Right cardiac atrium (tissue), 5 donors: ENCODE measurements at regions not wholly inside any gene's neighbourhood (a gene's known extent, or its start where the extent isn't known, plus 50 kb on each side); places are given as distances from the start of the nearest gene placed in this dataset.

ENCODE experiments used
- ATAC-seq, 2 donors: fragments of 200-7000 bp; cut with Tn5 transposase; one replicate each; pipeline versions ENCODE4 v1.8.0 to v1.9.1; 2020; ENCODE audit warnings: moderate library complexity in 2 of 2, mild to moderate bottlenecking in 1 of 2
- DNase-seq, 3 donors: peaks; one replicate each; pipeline ENCODE4 v3.0.0-alpha.2; 2020
- H3K27ac ChIP-seq: one replicate; pipeline ENCODE4 v1.5.1; 2013; ENCODE audit warnings: mild to moderate bottlenecking, low read length, control low read depth, moderate library complexity
- H3K27me3 ChIP-seq: one replicate; pipeline ENCODE4 v1.6.1; 2013; ENCODE audit not compliant: control insufficient read depth, insufficient read depth
- H3K4me1 ChIP-seq: one replicate; pipeline ENCODE4 v1.6.1; 2013; ENCODE audit warnings: low read length; ENCODE audit not compliant: control insufficient read depth, insufficient read depth
- H3K4me3 ChIP-seq: one replicate; pipeline ENCODE4 v1.5.1; 2013; ENCODE audit warnings: low read length, control low read depth
- H3K9me3 ChIP-seq: one replicate; pipeline ENCODE4 v1.6.1; 2013; ENCODE audit warnings: low read length; ENCODE audit not compliant: control insufficient read depth
- WGBS: extraction: QIAGEN DNeasy Blood & Tissue Kit; methylation state at CpG from one replicate; pipeline ENCODE4 v1.1.7; 2013; 5-methylcytosine and 5-hydroxymethylcytosine counted together
- intact Hi-C, 4 donors: fragments of 100-400 bp; cut with DNase I; formaldehyde crosslinking; loops; one replicate each; pipeline versions ENCODE4 v1.11.0 to v1.14.0; 2022 to 2023
- donor health status: healthy with polysubstance abuse.
- donor health status: DM: no; HTN: yes; CAD: no.
- donor health status: DM: no; HTN: no; CAD: no.
- donor health status: DM: no; HTN: yes; CAD: no; lungs with severe emphysema.
- donor health status: DM: yes; HTN: yes; CAD: no.

- Histone ChIP-seq H3K9me3 (no peaks in the 10 kb centered on the region), H3K27ac (no peak overlapping the region), H3K4me3 (no peak overlapping the region), H3K27me3 (no peaks in the 10 kb centered on the region), H3K4me1 (no peaks in the 10 kb centered on the region)
- ATAC-seq = no peak
- WGBS = 51% methylated on average over 11 of the region's 11 CpGs
- intact Hi-C loops = no loop called here
- no peak for DNase-seq
Measured at GRCh38 chr11:113567867-113568544, 92.8 kb upstream of the DRD2 start.

- no peak for DNase-seq
- Histone ChIP-seq H3K9me3 (no peaks in the 10 kb centered on the region), H3K27ac (no peak overlapping the region), H3K4me3 (no peak overlapping the region), H3K27me3 (no peaks in the 10 kb centered on the region), H3K4me1 (no peaks in the 10 kb centered on the region)
- WGBS = 81% methylated on average over 7 of the region's 7 CpGs
- ATAC-seq = no peak
- intact Hi-C loops = no loop called here
Measured at GRCh38 chr11:113567097-113567496, 91.9 kb upstream of the DRD2 start.

DNA sequence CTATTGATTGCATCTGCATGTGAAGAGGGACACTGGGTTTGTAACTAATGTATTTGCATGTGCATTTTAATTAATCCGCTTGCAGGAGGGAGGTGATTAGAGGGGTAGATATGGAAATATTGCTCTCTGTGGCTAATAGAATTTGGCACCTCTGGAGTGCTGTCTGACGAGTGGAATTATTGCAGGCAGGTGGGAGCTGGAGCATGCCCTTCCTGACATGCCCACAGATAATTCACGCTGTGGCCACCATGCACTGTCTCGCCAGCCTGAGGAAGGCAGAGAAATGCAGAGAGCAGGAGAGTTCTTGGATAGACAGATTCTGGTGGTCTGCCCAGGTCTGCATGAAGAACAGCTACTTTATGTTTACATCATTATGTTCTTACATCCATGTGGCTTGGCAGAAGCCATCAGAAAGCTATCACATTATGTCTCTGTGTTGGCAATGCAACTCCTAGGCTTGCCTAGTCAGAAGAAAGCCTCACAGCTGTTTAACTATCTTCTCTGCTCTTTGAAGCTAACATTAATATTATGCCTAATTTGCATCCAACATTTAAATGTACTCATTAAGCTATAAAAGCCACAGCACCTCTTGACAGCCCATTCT lies 89.4 kb upstream of the DRD2 start:
- Histone ChIP-seq H3K4me3 (no peak overlapping the region), H3K27me3 (no peaks in the 10 kb centered on the region), H3K9me3 (no peaks in the 10 kb centered on the region), H3K4me1 (no peaks in the 10 kb centered on the region), H3K27ac (no peak overlapping the region)
- WGBS = 59% methylated on average over 4 of the region's 4 CpGs
- intact Hi-C loops = no loop called here
- no peak for ATAC-seq
- DNase-seq = no peak

DNA sequence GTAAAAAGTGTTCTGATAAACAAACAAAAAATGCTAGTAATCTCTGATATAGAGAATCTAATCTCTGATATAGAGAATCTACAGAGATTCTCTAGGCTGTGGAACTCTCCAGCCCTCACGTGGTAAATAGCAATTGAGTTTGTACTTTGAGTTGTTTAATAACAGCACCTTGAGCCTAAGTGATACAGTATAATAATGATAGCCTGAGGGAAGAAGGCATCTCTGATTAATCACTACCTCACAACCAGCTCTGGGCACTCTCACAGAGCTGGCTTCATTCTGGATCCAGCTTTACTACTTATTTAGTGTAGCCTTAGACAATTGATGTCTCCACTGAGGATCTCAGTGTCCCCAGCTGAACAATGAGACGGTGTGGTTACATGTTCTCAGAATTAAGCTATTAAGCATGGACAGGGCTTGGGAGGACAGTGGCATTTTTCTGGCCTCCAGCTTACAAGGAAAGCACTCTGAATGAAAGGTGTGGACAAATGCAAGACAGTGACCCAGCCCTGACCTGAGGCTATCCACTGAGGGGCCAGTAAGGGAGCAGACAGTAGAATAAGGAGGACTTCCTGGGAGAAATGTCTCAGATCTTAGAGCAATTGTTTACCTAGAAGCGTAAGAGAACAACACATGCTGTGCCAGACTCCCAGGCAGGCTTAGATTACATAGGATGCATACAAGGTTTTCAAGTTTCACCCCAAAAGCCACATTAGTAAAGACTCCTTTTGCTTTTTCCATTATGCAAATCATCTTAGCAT lies 88.7 kb upstream of the DRD2 start:
- Histone ChIP-seq H3K9me3 (no peaks in the 10 kb centered on the region), H3K4me3 (no peak overlapping the region), H3K27me3 (no peaks in the 10 kb centered on the region), H3K27ac (no peak overlapping the region), H3K4me1 (no peaks in the 10 kb centered on the region)
- ATAC-seq = no peak
- intact Hi-C loops = no loop called here
- 65% methylated on average over 3 of the region's 3 CpGs for WGBS
- DNase-seq = no peak

DNA sequence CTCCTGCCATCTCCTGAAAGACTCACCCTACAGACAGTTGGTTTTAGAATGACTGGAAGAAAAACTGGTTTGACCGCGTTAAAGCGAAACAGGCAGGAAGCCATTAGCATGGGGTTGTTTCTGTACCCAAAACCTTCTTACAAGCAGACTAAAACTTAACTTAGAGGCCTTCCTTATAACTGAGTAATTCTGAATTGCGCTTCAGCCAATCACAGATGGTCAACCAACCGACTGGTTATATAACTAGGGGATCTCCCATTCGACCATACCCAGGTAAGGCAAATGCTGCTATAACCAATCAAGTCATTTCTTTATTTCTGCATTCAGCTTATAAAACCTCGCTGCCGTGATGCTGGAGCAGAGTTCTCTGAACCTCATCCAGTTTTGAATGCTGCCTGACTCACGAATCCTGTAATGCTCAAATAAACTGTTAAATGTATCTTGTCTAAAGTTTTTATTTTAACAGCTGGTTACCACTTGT lies 87.8 kb upstream of the DRD2 start:
- no peak for DNase-seq
- WGBS = 79% methylated on average over 9 of the region's 9 CpGs
- intact Hi-C loops = no loop called here
- no peak for ATAC-seq
- Histone ChIP-seq H3K4me3 (no peak overlapping the region), H3K27ac (no peak overlapping the region), H3K4me1 (no peaks in the 10 kb centered on the region), H3K9me3 (no peaks in the 10 kb centered on the region), H3K27me3 (no peaks in the 10 kb centered on the region)

- no peak overlapping the region for H3K27ac ChIP-seq
- H3K9me3 ChIP-seq = no peaks in the 10 kb centered on the region
- H3K27me3 ChIP-seq = no peaks in the 10 kb centered on the region
- intact Hi-C loops = no loop called here
- no peak overlapping the region for H3K4me3 ChIP-seq
- DNase-seq (no peak), ATAC-seq (no peak)
- H3K4me1 ChIP-seq = no peaks in the 10 kb centered on the region
Measured at GRCh38 chr11:113562576-113562975, 87.4 kb upstream of the DRD2 start.

- ATAC-seq (no peak), DNase-seq (no peak)
- Histone ChIP-seq H3K27me3 (no peaks in the 10 kb centered on the region), H3K4me3 (no peak overlapping the region), H3K9me3 (no peaks in the 10 kb centered on the region), H3K4me1 (peaks cover 1% of the 10 kb centered on the region), H3K27ac (no peak overlapping the region)
- WGBS = 91% methylated on average over 4 of the region's 4 CpGs
- intact Hi-C loops = no loop called here
Measured at GRCh38 chr11:113557926-113558325, 82.7 kb upstream of the DRD2 start.

DNA sequence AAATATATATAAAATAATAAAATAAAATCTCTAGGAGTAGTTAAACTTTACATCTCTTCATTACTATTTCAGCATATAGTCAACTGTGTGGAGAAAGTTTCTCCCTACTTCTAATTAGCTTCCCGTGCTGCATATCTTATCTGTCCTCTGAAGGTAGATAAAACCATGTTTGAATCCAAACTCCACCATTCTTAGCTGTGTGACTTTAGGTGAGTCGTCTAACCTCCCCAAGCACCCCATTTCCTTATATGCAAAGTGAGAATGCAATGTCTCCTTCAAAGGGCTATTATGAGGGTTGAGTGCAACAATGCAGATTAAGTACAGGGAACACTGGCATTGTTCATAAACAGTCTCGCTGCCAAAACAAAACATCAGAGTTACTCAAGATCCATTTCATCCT lies 80.8 kb upstream of the DRD2 start:
- no peaks in the 10 kb centered on the region for H3K27me3 ChIP-seq
- 52% methylated on average over 3 of the region's 3 CpGs for WGBS
- H3K4me3 ChIP-seq = no peak overlapping the region
- DNase-seq (no peak), ATAC-seq (no peak)
- H3K4me1 ChIP-seq = peaks cover 1% of the 10 kb centered on the region
- H3K9me3 ChIP-seq = no peaks in the 10 kb centered on the region
- H3K27ac ChIP-seq = no peak overlapping the region
- intact Hi-C loops = no loop called here

DNA sequence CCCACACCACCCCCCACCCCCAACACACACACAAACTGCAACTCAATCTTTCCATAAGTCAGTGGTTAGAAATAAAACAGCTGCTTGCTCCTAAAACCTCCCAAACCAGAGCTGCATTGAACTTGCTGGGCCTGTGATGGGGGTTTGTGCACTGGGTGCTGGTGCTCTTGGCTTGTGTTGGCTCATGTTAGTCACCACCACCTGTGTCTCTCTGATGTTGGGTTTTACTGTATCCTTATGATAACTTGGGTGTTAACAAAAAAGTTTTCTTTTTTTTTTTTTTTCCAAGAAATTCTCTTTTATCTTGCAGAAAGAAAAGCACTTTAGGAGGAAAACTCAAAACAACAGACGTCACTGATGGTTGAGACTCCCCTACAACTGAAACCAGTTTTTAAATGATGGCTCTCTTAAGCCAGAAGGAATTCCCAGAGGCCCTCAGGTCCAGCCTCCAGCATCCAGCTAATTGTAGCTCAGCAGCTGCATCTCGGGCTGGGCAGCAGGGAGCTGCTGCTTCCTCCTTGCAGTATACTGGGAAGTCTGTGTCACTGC lies 79.9 kb upstream of the DRD2 start:
- ATAC-seq = no peak
- no peak for DNase-seq
- intact Hi-C loops = no loop called here
- WGBS = 48% methylated on average over 2 of the region's 2 CpGs
- Histone ChIP-seq H3K27ac (no peak overlapping the region), H3K4me3 (no peak overlapping the region), H3K27me3 (no peaks in the 10 kb centered on the region), H3K9me3 (no peaks in the 10 kb centered on the region), H3K4me1 (peaks cover 1% of the 10 kb centered on the region)

GRCh38 chr11:113554526-113554925 lies 79.3 kb upstream of the DRD2 start:
- ATAC-seq (no peak), DNase-seq (no peak)
- intact Hi-C loops = no loop called here
- H3K27ac ChIP-seq = no peak overlapping the region
- WGBS = 61% methylated on average over 3 of the region's 3 CpGs
- peaks cover 1% of the 10 kb centered on the region for H3K4me1 ChIP-seq
- H3K9me3 ChIP-seq = no peaks in the 10 kb centered on the region
- H3K4me3 ChIP-seq = no peak overlapping the region
- H3K27me3 ChIP-seq = no peaks in the 10 kb centered on the region

DNA sequence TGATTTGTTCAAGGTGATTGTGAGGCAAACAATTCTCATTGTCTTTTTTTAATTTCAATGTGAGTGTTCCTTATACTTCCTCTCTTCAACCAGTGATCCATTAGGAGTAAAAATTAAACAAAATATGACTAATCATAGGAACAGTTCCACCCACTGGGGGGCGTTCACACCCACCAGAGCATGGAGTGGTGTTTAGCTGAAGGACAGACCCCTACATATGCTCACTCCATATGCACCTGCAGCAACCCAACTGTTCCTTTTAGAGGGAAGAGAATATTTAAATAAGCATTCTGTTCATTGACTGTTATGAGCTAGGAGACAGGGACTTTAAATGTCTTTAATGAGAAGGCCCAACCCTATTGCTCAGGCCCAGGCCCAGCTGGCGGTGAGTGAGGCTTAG lies 78.7 kb upstream of the DRD2 start:
- no peaks in the 10 kb centered on the region for H3K9me3 ChIP-seq
- DNase-seq (no peak), ATAC-seq (no peak)
- no peak overlapping the region for H3K4me3 ChIP-seq
- WGBS = 57% methylated on average over 2 of the region's 2 CpGs
- no peaks in the 10 kb centered on the region for H3K27me3 ChIP-seq
- intact Hi-C loops = no loop called here
- H3K4me1 ChIP-seq = peaks cover 1% of the 10 kb centered on the region
- H3K27ac ChIP-seq = no peak overlapping the region
